Breast epithelium (tissue), 4 donors: ENCODE measurements at regions not wholly inside any gene's neighbourhood (a gene's known extent, or its start where the extent isn't known, plus 50 kb on each side); places are given as distances from the start of the nearest gene placed in this dataset.

Source experiments
- DNase-seq, 2 donors: peaks; one replicate each; pipeline ENCODE4 v3.0.0-alpha.2; 2019; ENCODE audit warnings: low spot score in 2 of 2
- H3K27ac ChIP-seq, 2 donors: fragments of 200-600 bp; sonication (generic) in 1 of 2; one replicate each; pipeline ENCODE4 v1.5.1; 2016 to 2019; ENCODE audit warnings: mild to moderate bottlenecking in 1 of 2
- H3K27me3 ChIP-seq, 2 donors: fragments of 200-600 bp; sonication (generic) in 1 of 2; one replicate each; pipeline versions ENCODE4 v1.5.1 to v1.6.0; 2017 to 2019; ENCODE audit warnings: control low read depth in 1 of 2, mild to moderate bottlenecking in 1 of 2
- H3K36me3 ChIP-seq: fragments of 200-600 bp; one replicate; pipeline ENCODE4 v1.5.1; 2019
- H3K4me1 ChIP-seq, 2 donors: fragments of 200-600 bp; sonication (generic); one replicate each; pipeline ENCODE4 v1.5.1; 2016 to 2019; ENCODE audit warnings: control low read depth in 1 of 2
- H3K4me3 ChIP-seq, 3 donors: fragments of 200-600 bp; sonication (generic); 1 replicate in 2 of 3; 2 replicates in 1 of 3; pipeline ENCODE4 v1.5.1; 2016 to 2019; ENCODE audit warnings: mild to moderate bottlenecking in 3 of 3, moderate library complexity in 2 of 3
- H3K9me3 ChIP-seq, 2 donors: fragments of 200-600 bp; sonication (generic) in 1 of 2; one replicate each; pipeline ENCODE4 v1.5.1; 2016 to 2019; ENCODE audit warnings: control low read depth in 1 of 2
- POLR2A ChIP-seq: fragments of 450-650 bp; IDR thresholded peaks from one replicate; pipeline ENCODE4 v1.6.1; 2016; ENCODE audit warnings: antibody characterized with exemption, mild to moderate bottlenecking, moderate library complexity
- POLR2AphosphoS5 ChIP-seq, 3 donors: sonication (generic); formaldehyde crosslinking; IDR thresholded peaks; one replicate each; pipeline ENCODE4 v1.6.1; 2017; ENCODE audit warnings: antibody characterized with exemption in 3 of 3
- intact Hi-C: fragments of 100-400 bp; cut with DNase I; formaldehyde crosslinking; loops from one replicate; pipeline ENCODE4 v1.15.1; 2023; ENCODE audit warnings: low total_unique reads
- TF ChIP-seq, protein P1 (sequence below), 3 donors: fragments of 450-650 bp; IDR thresholded peaks; one replicate each; pipeline ENCODE4 v1.5.1; 2016 to 2017; ENCODE audit warnings: antibody characterized with exemption in 3 of 3, mild to moderate bottlenecking in 3 of 3, moderate library complexity in 3 of 3

DNA sequence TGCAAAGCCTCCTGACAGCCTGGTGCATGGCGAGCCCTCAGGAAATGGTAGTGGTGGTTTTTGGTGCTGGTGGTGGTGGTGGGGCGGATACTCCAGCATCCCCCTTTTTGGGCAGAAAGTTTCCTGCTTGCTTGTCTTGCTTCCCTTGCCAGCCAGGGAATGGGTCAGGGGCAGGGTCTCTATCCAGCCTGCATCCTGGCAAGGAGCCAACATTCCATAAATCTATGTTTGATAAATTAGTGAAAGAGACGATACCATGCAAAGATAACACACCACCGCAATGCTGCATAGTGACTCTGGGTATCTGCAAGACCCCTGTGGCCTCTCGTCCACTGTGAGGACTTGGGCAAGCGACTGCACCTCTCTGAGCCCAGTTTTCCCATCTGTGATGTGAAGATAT is 246.2 kb downstream of the LRFN2 start:
- intact Hi-C loops = loop anchor here (1.0 kb wide), 1 partner anchor 8 kb away; no protein-coding TSS in a partner anchor
- TF ChIP-seq POLR2AphosphoS5 (IDR thresholded peaks at IDR 0.05) (no peak), POLR2A (no peak)
- TF ChIP-seq, protein P1, sequence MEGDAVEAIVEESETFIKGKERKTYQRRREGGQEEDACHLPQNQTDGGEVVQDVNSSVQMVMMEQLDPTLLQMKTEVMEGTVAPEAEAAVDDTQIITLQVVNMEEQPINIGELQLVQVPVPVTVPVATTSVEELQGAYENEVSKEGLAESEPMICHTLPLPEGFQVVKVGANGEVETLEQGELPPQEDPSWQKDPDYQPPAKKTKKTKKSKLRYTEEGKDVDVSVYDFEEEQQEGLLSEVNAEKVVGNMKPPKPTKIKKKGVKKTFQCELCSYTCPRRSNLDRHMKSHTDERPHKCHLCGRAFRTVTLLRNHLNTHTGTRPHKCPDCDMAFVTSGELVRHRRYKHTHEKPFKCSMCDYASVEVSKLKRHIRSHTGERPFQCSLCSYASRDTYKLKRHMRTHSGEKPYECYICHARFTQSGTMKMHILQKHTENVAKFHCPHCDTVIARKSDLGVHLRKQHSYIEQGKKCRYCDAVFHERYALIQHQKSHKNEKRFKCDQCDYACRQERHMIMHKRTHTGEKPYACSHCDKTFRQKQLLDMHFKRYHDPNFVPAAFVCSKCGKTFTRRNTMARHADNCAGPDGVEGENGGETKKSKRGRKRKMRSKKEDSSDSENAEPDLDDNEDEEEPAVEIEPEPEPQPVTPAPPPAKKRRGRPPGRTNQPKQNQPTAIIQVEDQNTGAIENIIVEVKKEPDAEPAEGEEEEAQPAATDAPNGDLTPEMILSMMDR (IDR thresholded peaks at IDR 0.05) = no peak
- no peak for DNase-seq

GRCh38 chr6:40340196-40340595 is 247.0 kb downstream of the LRFN2 start:
- intact Hi-C loops = no loop called here

More for the DNA sequence above, 246.2 kb downstream of the LRFN2 start:
- no peaks in the 10 kb centered on the region for H3K9me3 ChIP-seq
- peaks cover 0 to 6% of the 10 kb centered on the region in 2 donors for H3K27me3 ChIP-seq
- H3K4me1 ChIP-seq = no peaks in the 10 kb centered on the region
- H3K36me3 ChIP-seq = no peaks in the 10 kb centered on the region
- H3K4me3 ChIP-seq = no peak overlapping the region
- no peak overlapping the region for H3K27ac ChIP-seq

DNA sequence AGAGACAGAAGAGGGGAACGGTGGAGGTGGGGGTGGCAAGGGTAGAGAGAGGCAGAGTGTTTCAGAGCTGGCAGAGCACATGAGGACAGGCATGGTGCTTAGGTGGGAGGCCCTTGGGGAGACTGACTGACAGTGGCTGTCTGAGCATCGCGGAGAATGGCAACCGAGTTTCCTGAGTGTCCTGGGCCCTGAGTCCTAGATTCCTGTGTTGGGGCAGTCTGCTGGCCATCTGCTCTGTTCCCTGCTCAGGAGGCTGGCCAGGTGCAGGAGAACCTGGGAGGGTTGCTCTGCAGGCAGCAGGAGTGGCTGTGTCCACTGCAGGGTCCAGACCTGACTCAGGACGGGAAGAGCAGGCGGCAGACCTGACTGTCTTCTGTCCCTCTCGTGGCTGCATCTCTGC is 248.9 kb downstream of the LRFN2 start:
- H3K27ac ChIP-seq = no peak overlapping the region
- no peak for DNase-seq
- intact Hi-C loops = no loop called here
- H3K4me1 ChIP-seq = no peaks in the 10 kb centered on the region
- no peak overlapping the region for H3K4me3 ChIP-seq
- no peaks in the 10 kb centered on the region for H3K36me3 ChIP-seq
- peaks cover 0 to 15% of the 10 kb centered on the region in 2 donors for H3K27me3 ChIP-seq
- H3K9me3 ChIP-seq = no peaks in the 10 kb centered on the region
- TF ChIP-seq POLR2A (no peak), POLR2AphosphoS5 (IDR thresholded peaks at IDR 0.05) (no peak)
- TF ChIP-seq, protein P1 (IDR thresholded peaks at IDR 0.05) = no peak

More at GRCh38 chr6:40340196-40340595, 247.0 kb downstream of the LRFN2 start:
- Histone ChIP-seq H3K27me3 (peaks cover 0 to 6% of the 10 kb centered on the region in 2 donors), H3K4me3 (no peak overlapping the region), H3K27ac (no peak overlapping the region), H3K36me3 (no peaks in the 10 kb centered on the region), H3K9me3 (no peaks in the 10 kb centered on the region), H3K4me1 (no peaks in the 10 kb centered on the region)
- TF ChIP-seq POLR2AphosphoS5 (IDR thresholded peaks at IDR 0.05) (no peak), POLR2A (no peak)
- TF ChIP-seq, protein P1 (IDR thresholded peaks at IDR 0.05) = no peak
- no peak for DNase-seq

- peaks cover 0 to 15% of the 10 kb centered on the region in 2 donors for H3K27me3 ChIP-seq
- H3K9me3 ChIP-seq = no peaks in the 10 kb centered on the region
- H3K27ac ChIP-seq = no peak overlapping the region
- H3K36me3 ChIP-seq = no peaks in the 10 kb centered on the region
- intact Hi-C loops = no loop called here
- H3K4me1 ChIP-seq = no peaks in the 10 kb centered on the region
- DNase-seq = no peak
- H3K4me3 ChIP-seq = no peak overlapping the region
- TF ChIP-seq POLR2A = no peak
- TF ChIP-seq, protein P1 (IDR thresholded peaks at IDR 0.05) = no peak
- TF ChIP-seq POLR2AphosphoS5 (IDR thresholded peaks at IDR 0.05) = no peak
Observed at GRCh38 chr6:40336940-40337760, 250.0 kb downstream of the LRFN2 start.

- TF ChIP-seq, protein P1 (IDR thresholded peaks at IDR 0.05) = no peak
- TF ChIP-seq POLR2AphosphoS5 (IDR thresholded peaks at IDR 0.05) (no peak), POLR2A (no peak)
Observed at GRCh38 chr6:40336296-40336695, 250.9 kb downstream of the LRFN2 start.

More at GRCh38 chr6:40336296-40336695, 250.9 kb downstream of the LRFN2 start:
- no peaks in the 10 kb centered on the region for H3K9me3 ChIP-seq
- H3K4me1 ChIP-seq = no peaks in the 10 kb centered on the region
- H3K4me3 ChIP-seq = no peak overlapping the region
- H3K36me3 ChIP-seq = no peaks in the 10 kb centered on the region
- H3K27me3 ChIP-seq = peaks cover 0 to 15% of the 10 kb centered on the region in 2 donors
- DNase-seq = no peak
- intact Hi-C loops = no loop called here
- H3K27ac ChIP-seq = no peak overlapping the region
